HCT116 (cell line): ENCODE measurements at regions not wholly inside any gene's neighbourhood (a gene's known extent, or its start where the extent isn't known, plus 50 kb on each side); places are given as distances from the start of the nearest gene placed in this dataset.

Source experiments
- EZH2phosphoT487 ChIP-seq: fragments of 200-600 bp; IDR thresholded peaks from 2 replicates; pipeline ENCODE4 v1.6.1; 2018; ENCODE audit warnings: antibody characterized with exemption, borderline replicate concordance
- POLR2A ChIP-seq: IDR thresholded peaks from 2 replicates; pipeline ENCODE4 v1.7.0; 2011; ENCODE audit warnings: borderline replicate concordance; ENCODE audit not compliant: insufficient read depth, insufficient read length; ENCODE audit errors: extremely low read depth
- POLR2AphosphoS5 ChIP-seq: IDR thresholded peaks from 2 replicates; pipeline ENCODE4 v1.6.1; 2011; ENCODE audit warnings: mild to moderate bottlenecking, low read depth, low read length, moderate library complexity
- SIN3A ChIP-seq: IDR thresholded peaks from 2 replicates; pipeline ENCODE4 v1.6.1; 2012; ENCODE audit warnings: low read depth
- SRF ChIP-seq: IDR thresholded peaks from 2 replicates; pipeline ENCODE4 v1.6.1; 2012; ENCODE audit warnings: low read depth
- YY1 ChIP-seq: IDR thresholded peaks from 2 replicates; pipeline ENCODE4 v1.6.1; 2011; ENCODE audit warnings: low read length, low read depth, moderate library complexity, mild to moderate bottlenecking; ENCODE audit not compliant: insufficient replicate concordance; ENCODE audit errors: extremely low read depth
- ZNF274 ChIP-seq: fragments of 200-500 bp; sonication (Bioruptor generic); IDR thresholded peaks from 2 replicates; pipeline ENCODE4 v1.6.1; 2014; ENCODE audit warnings: mild to moderate bottlenecking, low read depth, low read length, inconsistent platforms
- TF ChIP-seq, protein P1 (sequence below): IDR thresholded peaks from 2 replicates; pipeline ENCODE4 v1.6.1; 2011; ENCODE audit warnings: mild to moderate bottlenecking, low read length, moderate library complexity; ENCODE audit not compliant: insufficient replicate concordance; ENCODE audit errors: extremely low read depth
- TF ChIP-seq, protein P2 (sequence below), 3 experiments: fragments of 200-600 bp in 1 of 3; sonication (generic) in 1 of 3; IDR thresholded peaks in 2 of 3; conservative IDR thresholded peaks in 1 of 3; 2 replicates each; pipeline ENCODE4 v1.5.1; 2012 to 2017; ENCODE audit warnings: low read depth in 2 of 3, low read length in 2 of 3, antibody characterized with exemption in 1 of 3, borderline replicate concordance in 1 of 3, control low read depth in 1 of 3, mild to moderate bottlenecking in 1 of 3, mixed read lengths in 1 of 3, mixed run types in 1 of 3, moderate library complexity in 1 of 3; ENCODE audit not compliant: insufficient read depth in 1 of 3
- TF ChIP-seq, protein P3 (sequence below): IDR thresholded peaks from 2 replicates; pipeline ENCODE4 v1.6.1; 2012

DNA sequence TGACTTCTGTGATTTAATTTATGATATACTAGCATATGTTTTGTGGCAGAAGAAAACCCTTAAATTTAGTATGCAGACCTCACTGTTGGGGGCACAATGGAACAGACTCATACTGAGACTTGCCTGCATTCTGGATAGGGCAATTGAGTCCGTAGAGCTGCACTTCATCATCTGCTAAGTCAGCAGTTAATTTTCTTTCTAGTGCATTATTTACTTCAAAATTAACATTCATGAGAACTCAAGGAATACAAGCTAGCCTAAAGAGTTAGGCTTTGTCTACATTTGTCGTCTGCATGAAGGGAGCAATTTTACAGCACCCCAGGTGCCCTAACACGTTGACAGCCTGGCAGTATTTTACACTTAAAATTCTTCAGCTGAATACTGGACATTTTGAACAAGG, 345.5 kb downstream of the CHL1 start:
- TF ChIP-seq, protein P1, sequence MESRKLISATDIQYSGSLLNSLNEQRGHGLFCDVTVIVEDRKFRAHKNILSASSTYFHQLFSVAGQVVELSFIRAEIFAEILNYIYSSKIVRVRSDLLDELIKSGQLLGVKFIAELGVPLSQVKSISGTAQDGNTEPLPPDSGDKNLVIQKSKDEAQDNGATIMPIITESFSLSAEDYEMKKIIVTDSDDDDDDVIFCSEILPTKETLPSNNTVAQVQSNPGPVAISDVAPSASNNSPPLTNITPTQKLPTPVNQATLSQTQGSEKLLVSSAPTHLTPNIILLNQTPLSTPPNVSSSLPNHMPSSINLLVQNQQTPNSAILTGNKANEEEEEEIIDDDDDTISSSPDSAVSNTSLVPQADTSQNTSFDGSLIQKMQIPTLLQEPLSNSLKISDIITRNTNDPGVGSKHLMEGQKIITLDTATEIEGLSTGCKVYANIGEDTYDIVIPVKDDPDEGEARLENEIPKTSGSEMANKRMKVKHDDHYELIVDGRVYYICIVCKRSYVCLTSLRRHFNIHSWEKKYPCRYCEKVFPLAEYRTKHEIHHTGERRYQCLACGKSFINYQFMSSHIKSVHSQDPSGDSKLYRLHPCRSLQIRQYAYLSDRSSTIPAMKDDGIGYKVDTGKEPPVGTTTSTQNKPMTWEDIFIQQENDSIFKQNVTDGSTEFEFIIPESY: no peak
- TF ChIP-seq, protein P2, sequence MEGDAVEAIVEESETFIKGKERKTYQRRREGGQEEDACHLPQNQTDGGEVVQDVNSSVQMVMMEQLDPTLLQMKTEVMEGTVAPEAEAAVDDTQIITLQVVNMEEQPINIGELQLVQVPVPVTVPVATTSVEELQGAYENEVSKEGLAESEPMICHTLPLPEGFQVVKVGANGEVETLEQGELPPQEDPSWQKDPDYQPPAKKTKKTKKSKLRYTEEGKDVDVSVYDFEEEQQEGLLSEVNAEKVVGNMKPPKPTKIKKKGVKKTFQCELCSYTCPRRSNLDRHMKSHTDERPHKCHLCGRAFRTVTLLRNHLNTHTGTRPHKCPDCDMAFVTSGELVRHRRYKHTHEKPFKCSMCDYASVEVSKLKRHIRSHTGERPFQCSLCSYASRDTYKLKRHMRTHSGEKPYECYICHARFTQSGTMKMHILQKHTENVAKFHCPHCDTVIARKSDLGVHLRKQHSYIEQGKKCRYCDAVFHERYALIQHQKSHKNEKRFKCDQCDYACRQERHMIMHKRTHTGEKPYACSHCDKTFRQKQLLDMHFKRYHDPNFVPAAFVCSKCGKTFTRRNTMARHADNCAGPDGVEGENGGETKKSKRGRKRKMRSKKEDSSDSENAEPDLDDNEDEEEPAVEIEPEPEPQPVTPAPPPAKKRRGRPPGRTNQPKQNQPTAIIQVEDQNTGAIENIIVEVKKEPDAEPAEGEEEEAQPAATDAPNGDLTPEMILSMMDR (IDR thresholded peaks at IDR 0.05 in 2 of 3, conservative IDR thresholded peaks at IDR 0.05 in 1 of 3; ENCODE audit: borderline replicate concordance in 1 of 3, insufficient read depth in 1 of 3, low read depth in 2 of 3, low read length in 2 of 3): no peak
- TF ChIP-seq ZNF274: no peak
- TF ChIP-seq SRF: no peak
- TF ChIP-seq YY1: no peak
- no peak for TF ChIP-seq POLR2A
- TF ChIP-seq SIN3A: no peak
- no peak for TF ChIP-seq POLR2AphosphoS5
- TF ChIP-seq EZH2phosphoT487: no peak
- TF ChIP-seq, protein P3, sequence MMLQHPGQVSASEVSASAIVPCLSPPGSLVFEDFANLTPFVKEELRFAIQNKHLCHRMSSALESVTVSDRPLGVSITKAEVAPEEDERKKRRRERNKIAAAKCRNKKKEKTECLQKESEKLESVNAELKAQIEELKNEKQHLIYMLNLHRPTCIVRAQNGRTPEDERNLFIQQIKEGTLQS: no peak
